HG03575 (cell line): ENCODE measurements at regions not wholly inside any gene's neighbourhood (a gene's known extent, or its start where the extent isn't known, plus 50 kb on each side); places are given as distances from the start of the nearest gene placed in this dataset.

Source experiments
- ATAC-seq: cut with Tn5 transposase; IDR thresholded peaks from one replicate; pipeline ENCODE4 v1.9.1; 2021; ENCODE audit not compliant: unreplicated experiment, insufficient number of reproducible peaks, low FRiP score; ENCODE audit errors: extremely low read depth

- no peak for ATAC-seq
These were observed 328.2 kb downstream of the RPL10L start for GRCh38 chr14:46323404-46323762.

DNA sequence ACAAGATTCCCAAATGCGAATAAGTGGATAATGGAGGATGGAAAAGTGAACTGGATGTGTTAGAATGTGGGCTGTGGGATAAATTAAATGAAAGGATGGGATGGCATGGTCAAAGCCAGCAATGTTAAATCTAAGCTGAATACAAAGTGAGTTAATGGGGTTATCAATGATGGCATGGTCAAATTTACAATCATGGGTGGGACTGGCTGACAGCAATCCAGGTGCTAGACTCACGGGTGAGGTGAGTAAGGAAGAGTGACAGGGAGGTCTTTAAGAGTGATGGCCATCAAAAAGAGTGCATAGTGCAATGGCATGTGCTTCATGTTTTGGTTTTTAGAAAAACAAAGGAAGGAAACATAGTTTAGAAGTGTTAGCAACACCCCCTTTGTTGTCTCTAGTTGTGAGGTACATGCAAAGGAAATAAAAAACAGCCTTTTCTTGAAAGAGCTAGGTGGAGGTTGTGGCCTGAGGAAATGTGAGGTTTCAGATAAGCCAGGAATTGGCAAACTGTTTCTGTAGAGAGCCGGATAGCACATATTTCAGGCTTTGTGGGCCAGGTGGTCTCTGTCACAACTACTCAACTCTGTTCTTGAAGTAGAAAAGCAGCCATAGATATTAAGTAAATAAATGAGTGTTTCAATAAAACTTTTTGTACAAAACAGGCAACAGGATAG lies 328.7 kb downstream of the RPL10L start:
- ATAC-seq, result no peak

- ATAC-seq, result no peak
These were observed 329.5 kb downstream of the RPL10L start for GRCh38 chr14:46322076-46322475.

DNA sequence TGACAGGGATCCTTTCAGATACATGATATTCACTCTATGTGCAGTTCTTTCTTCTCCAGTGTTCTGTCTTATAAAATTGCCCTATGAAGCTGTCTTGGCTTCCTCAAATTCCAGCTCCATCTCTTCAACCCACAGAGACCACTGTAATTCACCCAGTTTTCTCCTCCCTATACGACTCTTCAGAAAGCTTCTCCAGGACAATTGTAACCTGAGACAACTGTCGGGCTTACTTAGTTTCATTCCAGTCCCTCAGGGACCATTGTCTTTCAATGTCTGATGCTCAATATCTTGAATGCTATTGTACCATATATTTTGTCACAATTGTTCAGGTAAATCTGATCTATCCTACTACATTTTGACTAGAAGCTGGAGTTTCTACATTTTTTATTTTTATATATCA lies 345.3 kb downstream of the RPL10L start:
- ATAC-seq, result no peak

DNA sequence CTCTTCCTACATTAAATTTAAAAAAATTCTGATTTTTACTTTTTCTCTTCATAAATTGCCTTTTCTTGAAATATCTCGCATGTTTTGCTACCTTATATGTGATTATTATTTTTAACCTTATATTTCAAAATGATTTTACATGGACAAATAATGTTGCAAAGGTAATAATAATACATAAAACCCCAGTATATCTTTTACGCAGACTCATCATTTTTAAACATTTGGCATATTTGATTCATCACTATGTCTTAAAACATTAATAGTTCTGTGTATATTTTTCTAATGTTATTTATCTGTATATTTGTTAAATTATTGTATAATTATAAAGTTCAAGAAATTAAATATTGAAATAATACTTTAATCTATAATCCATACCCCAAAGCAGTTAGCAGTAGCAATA lies 350.8 kb downstream of the RPL10L start:
- ATAC-seq, result no peak

GRCh38 chr14:46290706-46291105 lies 360.9 kb downstream of the RPL10L start:
- ATAC-seq, result no peak

- ATAC-seq, result no peak
These were observed 371.8 kb downstream of the RPL10L start for GRCh38 chr14:46279776-46280175.

DNA sequence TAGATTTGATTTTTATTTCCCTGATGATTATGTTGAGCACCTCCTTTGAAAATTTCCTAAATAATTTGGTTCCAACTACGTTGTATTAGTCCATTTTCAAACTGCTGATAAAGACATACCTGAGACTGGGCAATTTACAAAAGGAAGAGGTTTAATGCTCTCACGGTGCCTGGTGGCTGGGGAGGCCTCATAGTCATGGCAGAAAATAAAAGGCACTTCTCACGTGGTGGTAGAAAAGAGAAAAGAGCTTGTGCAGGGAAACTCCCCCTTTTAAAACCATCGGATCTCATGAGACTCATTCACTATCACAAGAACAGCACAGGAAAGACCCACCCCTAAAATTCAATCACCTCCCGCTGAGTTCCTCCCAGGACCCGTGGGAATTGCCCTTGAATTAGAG lies 372.3 kb downstream of the RPL10L start:
- no peak for ATAC-seq

DNA sequence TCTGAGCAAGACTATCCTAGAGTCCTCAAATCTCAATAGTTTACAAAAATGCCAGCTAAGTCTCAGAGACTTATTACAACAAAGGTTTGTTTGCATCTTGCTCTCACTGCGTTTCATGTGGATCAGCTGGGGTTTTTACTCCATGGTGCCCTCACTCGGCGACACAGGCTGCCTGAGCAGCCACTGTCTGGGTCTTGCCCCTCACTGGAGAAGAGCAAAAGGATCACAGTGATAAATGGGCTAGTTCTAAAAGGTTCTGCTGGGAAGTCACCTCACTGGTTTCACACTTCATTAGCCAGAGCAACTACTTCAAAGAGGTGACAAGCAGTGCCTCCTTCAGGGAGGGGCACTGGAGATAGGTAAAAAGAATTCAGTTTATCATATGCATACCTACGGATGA lies 392.0 kb downstream of the RPL10L start:
- no peak for ATAC-seq

DNA sequence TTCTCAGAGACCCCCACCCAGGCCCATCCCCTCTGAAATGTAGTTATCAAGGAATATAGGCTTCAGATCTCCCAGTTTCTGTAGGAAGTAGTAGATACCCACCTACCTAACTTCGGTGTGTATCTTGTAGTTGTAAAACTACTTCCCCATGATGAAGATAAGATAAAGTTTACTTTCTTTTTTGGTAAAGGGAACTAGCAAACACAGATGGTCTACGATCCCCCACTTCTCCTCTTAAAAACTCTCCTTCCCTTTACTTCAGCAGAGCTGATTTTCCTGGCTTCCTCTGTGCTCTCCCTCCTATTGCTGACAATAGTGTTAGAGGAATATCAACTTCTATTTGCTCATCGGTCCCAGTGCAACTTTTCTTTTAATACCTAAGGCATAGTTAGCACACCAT lies 395.2 kb downstream of the RPL10L start:
- no peak for ATAC-seq

- ATAC-seq, result no peak
These were observed 401.4 kb downstream of the RPL10L start for GRCh38 chr14:46250113-46250703.

- no peak for ATAC-seq
These were observed 403.5 kb downstream of the RPL10L start for GRCh38 chr14:46248001-46248630.

GRCh38 chr14:46245276-46245675 lies 406.3 kb downstream of the RPL10L start:
- ATAC-seq, result no peak

DNA sequence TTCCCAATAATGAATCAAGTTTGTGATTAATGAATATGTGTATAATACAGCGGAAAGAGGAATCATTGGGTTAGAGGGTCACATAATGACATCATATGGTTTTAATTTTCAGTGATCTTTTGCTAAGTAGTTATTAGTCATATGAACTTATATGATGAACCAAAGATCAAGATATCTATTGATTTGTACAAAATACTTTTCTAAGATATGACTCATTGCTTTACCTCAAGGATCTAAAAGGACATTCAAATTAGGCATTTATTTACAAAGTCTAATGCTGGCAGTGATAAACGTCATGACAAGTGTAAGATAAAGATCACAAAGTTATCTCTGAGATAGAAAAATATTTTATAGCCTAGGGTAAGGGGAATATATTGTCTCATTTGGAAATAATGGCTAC lies 417.8 kb downstream of the RPL10L start:
- no peak for ATAC-seq

- no peak for ATAC-seq
These were observed 421.0 kb downstream of the RPL10L start for GRCh38 chr14:46230540-46230939.

DNA sequence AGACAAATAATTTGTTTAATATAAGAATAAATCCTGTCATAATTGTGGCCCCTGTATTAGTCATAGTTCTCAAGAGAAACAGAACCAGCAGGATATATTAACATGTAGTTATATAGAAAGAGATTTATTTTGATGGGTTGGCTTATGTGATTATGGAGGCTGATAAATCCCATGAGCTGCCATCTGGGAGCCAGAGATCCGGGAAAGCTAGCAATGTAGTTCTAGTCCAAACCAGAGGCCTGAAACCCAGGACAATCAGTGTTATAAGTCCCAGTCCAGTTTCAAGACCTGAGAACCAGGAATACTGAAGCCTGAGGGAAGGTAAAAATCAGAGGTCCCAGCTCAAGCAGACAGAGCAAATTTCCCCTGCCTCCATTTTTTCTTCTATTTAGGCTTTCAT lies 435.8 kb downstream of the RPL10L start:
- ATAC-seq, result no peak

DNA sequence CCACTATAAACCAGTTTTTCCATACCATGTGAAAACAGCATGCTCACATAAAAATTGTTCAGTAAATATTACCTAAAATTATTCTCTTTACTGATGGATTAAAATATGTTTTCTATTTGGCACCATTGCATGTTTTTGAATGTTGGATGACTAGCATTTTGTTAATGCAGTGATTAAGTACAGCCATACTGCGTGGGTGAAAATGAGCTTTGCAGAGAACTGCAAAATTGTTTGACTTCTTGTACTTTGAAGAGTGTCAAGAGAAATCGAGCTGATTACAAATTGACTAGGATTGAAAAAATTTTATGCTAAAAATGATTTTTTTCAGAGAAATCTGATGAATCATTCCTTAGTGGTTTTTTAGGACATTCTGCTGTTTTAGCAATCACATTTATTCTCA lies 452.9 kb downstream of the RPL10L start:
- no peak for ATAC-seq

- no peak for ATAC-seq
These were observed 453.7 kb downstream of the RPL10L start for GRCh38 chr14:46197856-46198255.
